Activated CD8-positive, alpha-beta T cell treated with anti-CD3 and anti-CD28 coated beads, Interleukin-2, amount 10 ng/mL, durations not matched to agents 7 days and 5 days (primary cell): ENCODE measurements at regions not wholly inside any gene's neighbourhood (a gene's known extent, or its start where the extent isn't known, plus 50 kb on each side); places are given as distances from the start of the nearest gene placed in this dataset.
"Not testable (repeated sequence)": the region's sequence is repeated elsewhere in the genome, so short reads cannot be mapped to it uniquely, and the experiment has no call there.

Experiments used
- ATAC-seq: fragments of 150-1000 bp; cut with Tn5 transposase; one replicate; pipeline ENCODE4 v1.10.0; 2021; ENCODE audit warnings: moderate library complexity
- CTCF ChIA-PET: fragments of 350-600 bp; sonication (Branson Sonifier 250); formaldehyde crosslinking; loops from one replicate; lab custom pipeline; 2021; ENCODE audit warnings: antibody characterized with exemption; lab: Charles Lee
- POLR2A ChIA-PET: fragments of 350-600 bp; sonication (Branson Sonifier 250); formaldehyde crosslinking; loops from one replicate; lab custom pipeline; 2021; ENCODE audit warnings: antibody characterized with exemption; lab: Charles Lee
- DNase-seq: peaks from one replicate; pipeline ENCODE4 v3.0.0-alpha.2; 2020
- H3K27ac Mint-ChIP-seq: one replicate; pipeline ENCODE4 v1.8.0; 2021; ENCODE audit warnings: mild to moderate bottlenecking, mixed read lengths
- H3K27me3 Mint-ChIP-seq: one replicate; pipeline ENCODE4 v1.8.0; 2021; ENCODE audit warnings: low read depth, mixed read lengths
- H3K36me3 Mint-ChIP-seq: one replicate; pipeline ENCODE4 v1.8.0; 2021; ENCODE audit warnings: low read depth, mixed read lengths
- H3K4me1 Mint-ChIP-seq: one replicate; pipeline ENCODE4 v1.8.0; 2021; ENCODE audit warnings: low read depth, mixed read lengths
- H3K4me3 Mint-ChIP-seq: one replicate; pipeline ENCODE4 v1.8.0; 2021; ENCODE audit warnings: mild to moderate bottlenecking, mixed read lengths
- H3K9me3 Mint-ChIP-seq: one replicate; pipeline ENCODE4 v1.8.0; 2022; ENCODE audit warnings: mixed read lengths; ENCODE audit not compliant: insufficient read depth

- H3K27ac Mint-ChIP-seq, H3K9me3 Mint-ChIP-seq, H3K4me3 Mint-ChIP-seq, CTCF ChIA-PET, DNase-seq, H3K27me3 Mint-ChIP-seq, POLR2A ChIA-PET, H3K4me1 Mint-ChIP-seq, H3K36me3 Mint-ChIP-seq, ATAC-seq: not testable (repeated sequence)
Measured at GRCh38 chr1:143714913-143715312, 256.9 kb downstream of the FAM72C start.

DNA sequence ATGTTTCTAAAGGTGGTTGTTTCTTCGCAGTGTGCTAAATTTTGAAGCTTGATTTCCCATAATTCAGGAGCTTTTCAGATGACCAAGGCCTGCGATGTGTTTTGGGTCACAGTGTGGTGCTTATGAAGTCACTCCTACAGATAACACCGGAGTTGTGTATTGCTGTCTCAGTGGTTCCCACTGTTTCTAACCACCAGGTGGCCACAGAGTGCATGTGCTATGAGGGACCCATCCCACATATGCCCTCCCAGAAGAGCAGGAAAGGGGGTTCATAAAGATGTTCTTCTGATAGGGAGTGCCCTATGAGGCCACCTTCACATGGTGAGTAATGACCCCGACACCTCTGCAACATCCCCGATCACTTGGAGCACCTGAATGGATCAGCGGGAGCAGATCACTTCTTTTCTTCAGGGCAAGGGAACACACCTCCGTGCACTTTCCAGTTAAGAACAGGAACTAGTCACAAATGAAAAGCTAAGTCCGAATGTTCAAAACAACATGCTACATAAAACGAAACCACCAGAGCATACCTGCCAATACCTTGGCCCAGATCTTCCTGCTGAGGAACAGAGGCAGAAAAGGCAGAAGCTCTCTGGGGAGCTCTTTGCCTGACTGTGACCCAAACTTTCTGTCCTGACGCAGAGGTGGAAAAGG is 262.1 kb downstream of the FAM72C start:
- H3K27me3 Mint-ChIP-seq, POLR2A ChIA-PET, H3K4me1 Mint-ChIP-seq, CTCF ChIA-PET, H3K27ac Mint-ChIP-seq, H3K36me3 Mint-ChIP-seq, H3K9me3 Mint-ChIP-seq, H3K4me3 Mint-ChIP-seq, ATAC-seq, DNase-seq: not testable (repeated sequence)

- POLR2A ChIA-PET, H3K36me3 Mint-ChIP-seq, H3K9me3 Mint-ChIP-seq, H3K4me1 Mint-ChIP-seq, DNase-seq, CTCF ChIA-PET, H3K27ac Mint-ChIP-seq, H3K4me3 Mint-ChIP-seq, ATAC-seq: not testable (repeated sequence)
- H3K27me3 Mint-ChIP-seq = peaks cover 30% of the 10 kb centered on the region
Measured at GRCh38 chr1:143702739-143703138, 269.0 kb downstream of the FAM72C start.

DNA sequence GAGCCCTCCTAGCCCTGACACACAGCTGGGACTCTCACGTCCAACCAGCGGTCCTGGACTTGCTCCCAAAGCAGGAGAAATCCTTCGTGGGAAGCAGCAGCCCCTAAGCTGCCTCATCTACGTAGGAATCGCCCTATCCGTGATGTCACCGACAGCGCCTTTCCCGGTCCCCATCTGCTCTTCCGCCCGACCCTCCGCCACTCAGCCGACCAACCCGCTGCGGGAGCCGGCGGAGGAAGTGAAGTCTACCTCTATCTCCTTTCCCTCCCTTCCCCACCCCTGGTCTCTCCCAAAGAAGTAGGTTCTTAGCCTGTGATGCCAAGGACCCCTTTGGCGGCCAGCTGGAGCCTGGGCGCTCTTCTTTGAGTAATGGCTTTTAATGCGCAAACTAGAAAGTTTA is 272.1 kb downstream of the FAM72C start:
- ATAC-seq (no peak), DNase-seq (no peak)
- Mint-ChIP-seq H3K4me1 (no peaks in the 10 kb centered on the region), H3K9me3 (peaks cover 5% of the 10 kb centered on the region), H3K4me3 (no peak overlapping the region), H3K27ac (no peak overlapping the region), H3K27me3 (peaks cover 35% of the 10 kb centered on the region), H3K36me3 (peaks cover 7% of the 10 kb centered on the region)
- CTCF ChIA-PET = no interaction called here
- POLR2A ChIA-PET = no interaction called here

- H3K36me3 Mint-ChIP-seq = peaks cover 7% of the 10 kb centered on the region
- CTCF ChIA-PET = no interaction called here
Measured at GRCh38 chr1:143699115-143699514, 272.7 kb downstream of the FAM72C start.

GRCh38 chr1:143698016-143698415 is 273.8 kb downstream of the FAM72C start:
- peaks cover 7% of the 10 kb centered on the region for H3K36me3 Mint-ChIP-seq
- no peak overlapping the region for H3K27ac Mint-ChIP-seq
- ATAC-seq (no peak), DNase-seq (no peak)
- peaks cover 5% of the 10 kb centered on the region for H3K9me3 Mint-ChIP-seq
- CTCF ChIA-PET = no interaction called here
- no peaks in the 10 kb centered on the region for H3K4me1 Mint-ChIP-seq
- POLR2A ChIA-PET = no interaction called here
- no peak overlapping the region for H3K4me3 Mint-ChIP-seq
- peaks cover 42% of the 10 kb centered on the region for H3K27me3 Mint-ChIP-seq

More at GRCh38 chr1:143699115-143699514, 272.7 kb downstream of the FAM72C start:
- POLR2A ChIA-PET = no interaction called here
- DNase-seq = no peak
- Mint-ChIP-seq H3K27ac (no peak overlapping the region), H3K9me3 (peaks cover 5% of the 10 kb centered on the region), H3K4me1 (no peaks in the 10 kb centered on the region), H3K4me3 (no peak overlapping the region), H3K27me3 (peaks cover 37% of the 10 kb centered on the region)
- ATAC-seq = no peak

DNA sequence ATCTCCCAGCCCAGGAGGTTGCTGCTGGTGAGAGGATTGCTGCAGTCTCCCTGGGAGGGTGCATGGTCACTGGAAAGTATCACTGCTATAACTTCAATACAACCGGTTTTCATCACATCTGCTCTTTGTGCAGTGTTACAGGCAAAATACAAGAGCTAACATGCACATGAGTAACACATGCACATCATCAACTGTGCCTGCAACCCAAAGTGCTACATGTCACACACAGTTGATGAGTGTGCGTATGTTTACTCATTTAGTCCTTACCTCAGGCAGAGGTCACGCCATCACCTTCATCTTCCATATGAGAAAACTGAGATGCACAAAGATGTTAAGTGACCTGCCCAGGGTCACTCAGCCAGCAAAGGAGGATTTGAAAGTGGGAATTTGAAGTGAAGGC is 277.7 kb downstream of the FAM72C start:
- Mint-ChIP-seq H3K4me1 (no peaks in the 10 kb centered on the region), H3K4me3 (no peak overlapping the region), H3K27ac (no peak overlapping the region), H3K9me3 (peaks cover 5% of the 10 kb centered on the region), H3K36me3 (peaks cover 6% of the 10 kb centered on the region), H3K27me3 (peaks cover 38% of the 10 kb centered on the region)
- no peak for ATAC-seq
- CTCF ChIA-PET = no interaction called here
- no peak for DNase-seq
- POLR2A ChIA-PET = no interaction called here

- ChIA-PET CTCF (no interaction called here), POLR2A (no interaction called here)
- Mint-ChIP-seq H3K4me3 (no peak overlapping the region), H3K27ac (no peak overlapping the region), H3K27me3 (peaks cover 22% of the 10 kb centered on the region), H3K36me3 (no peaks in the 10 kb centered on the region), H3K9me3 (no peaks in the 10 kb centered on the region), H3K4me1 (no peaks in the 10 kb centered on the region)
- DNase-seq (no peak), ATAC-seq (no peak)
Measured at GRCh38 chr1:143691971-143692529, 279.7 kb downstream of the FAM72C start.

- no peak overlapping the region for H3K4me3 Mint-ChIP-seq
- ChIA-PET POLR2A (no interaction called here), CTCF (no interaction called here)
- H3K4me1 Mint-ChIP-seq = no peaks in the 10 kb centered on the region
- DNase-seq = no peak
- H3K9me3 Mint-ChIP-seq = no peaks in the 10 kb centered on the region
- H3K36me3 Mint-ChIP-seq = no peaks in the 10 kb centered on the region
- no peak for ATAC-seq
- H3K27ac Mint-ChIP-seq = no peak overlapping the region
- peaks cover 19% of the 10 kb centered on the region for H3K27me3 Mint-ChIP-seq
Measured at GRCh38 chr1:143691400-143691891, 280.3 kb downstream of the FAM72C start.

- Mint-ChIP-seq H3K4me3 (no peak overlapping the region), H3K4me1 (no peaks in the 10 kb centered on the region), H3K27me3 (peaks cover 19% of the 10 kb centered on the region), H3K36me3 (no peaks in the 10 kb centered on the region), H3K9me3 (no peaks in the 10 kb centered on the region), H3K27ac (no peak overlapping the region)
- no peak for DNase-seq
- no peak for ATAC-seq
- ChIA-PET CTCF (no interaction called here), POLR2A (no interaction called here)
Measured at GRCh38 chr1:143689781-143690180, 282.0 kb downstream of the FAM72C start.

DNA sequence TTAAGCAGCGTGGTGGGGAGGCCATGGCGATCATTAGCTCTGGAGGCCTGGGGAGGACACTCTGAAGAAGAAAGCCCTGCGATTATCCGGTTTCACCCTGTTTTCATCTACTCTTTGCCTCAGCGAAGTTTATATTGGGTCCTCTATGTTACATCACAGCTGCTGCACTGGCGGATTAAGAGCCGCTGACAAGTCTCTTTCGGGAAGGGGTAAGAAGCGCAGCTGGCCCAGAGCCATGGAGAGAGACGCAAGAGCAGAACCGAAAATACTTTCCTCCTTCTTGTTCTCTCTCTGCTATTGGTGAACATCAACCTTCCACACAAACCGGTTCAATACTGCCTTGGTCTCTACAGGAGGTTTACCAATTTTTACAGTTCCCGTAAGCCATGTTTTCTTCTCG is 291.5 kb downstream of the FAM72C start:
- peaks cover under 1% of the 10 kb centered on the region for H3K27me3 Mint-ChIP-seq
- CTCF ChIA-PET = no interaction called here
- H3K4me3 Mint-ChIP-seq = no peak overlapping the region
- H3K4me1 Mint-ChIP-seq = no peaks in the 10 kb centered on the region
- ATAC-seq (no peak), DNase-seq (no peak)
- no peak overlapping the region for H3K27ac Mint-ChIP-seq
- H3K36me3 Mint-ChIP-seq = no peaks in the 10 kb centered on the region
- H3K9me3 Mint-ChIP-seq = no peaks in the 10 kb centered on the region
- POLR2A ChIA-PET = no interaction called here

DNA sequence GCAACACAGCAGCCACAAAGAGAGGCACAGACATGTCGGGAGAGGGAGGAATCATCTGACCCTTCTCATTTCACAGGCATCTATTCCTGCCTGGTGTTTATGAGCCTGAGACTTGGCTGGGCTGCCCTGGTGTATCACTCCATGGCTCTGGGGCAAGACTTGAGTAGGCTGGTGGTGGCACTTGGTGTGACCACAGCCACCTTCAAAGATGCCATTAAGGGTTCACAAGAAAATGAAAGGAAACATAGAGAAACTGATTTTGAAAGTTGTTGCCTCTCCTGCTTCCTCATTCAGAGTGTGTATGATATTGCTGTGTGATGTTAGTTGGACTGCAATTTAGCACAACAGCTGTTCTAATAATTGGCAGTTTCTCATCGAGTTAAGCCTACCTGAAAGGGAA is 298.8 kb downstream of the FAM72C start:
- ATAC-seq (no peak), DNase-seq (no peak)
- H3K9me3 Mint-ChIP-seq = no peaks in the 10 kb centered on the region
- no peak overlapping the region for H3K4me3 Mint-ChIP-seq
- peaks cover 2% of the 10 kb centered on the region for H3K27me3 Mint-ChIP-seq
- POLR2A ChIA-PET = no interaction called here
- no peaks in the 10 kb centered on the region for H3K36me3 Mint-ChIP-seq
- CTCF ChIA-PET = no interaction called here
- no peaks in the 10 kb centered on the region for H3K4me1 Mint-ChIP-seq
- no peak overlapping the region for H3K27ac Mint-ChIP-seq
